Activated naive CD4-positive, alpha-beta T cell treated with anti-CD3 and anti-CD28 coated beads for 36 hours (primary cell): ENCODE measurements at regions not wholly inside any gene's neighbourhood (a gene's known extent, or its start where the extent isn't known, plus 50 kb on each side); places are given as distances from the start of the nearest gene placed in this dataset.

Experiments used
- CTCF ChIA-PET: fragments of 350-600 bp; sonication (Branson Sonifier 250); formaldehyde crosslinking; loops from one replicate; lab custom pipeline; 2021; ENCODE audit warnings: antibody characterized with exemption; lab: Charles Lee
- DNase-seq: peaks from one replicate; pipeline ENCODE4 v3.0.0-alpha.2; 2020
- H3K27ac Mint-ChIP-seq: one replicate; pipeline ENCODE4 v1.8.0; 2021; ENCODE audit warnings: mild to moderate bottlenecking, mixed read lengths
- H3K27me3 Mint-ChIP-seq: one replicate; pipeline ENCODE4 v1.8.0; 2021; ENCODE audit warnings: low read depth, mixed read lengths
- H3K36me3 Mint-ChIP-seq: one replicate; pipeline ENCODE4 v1.8.0; 2021; ENCODE audit warnings: low read depth, mixed read lengths
- H3K4me1 Mint-ChIP-seq: one replicate; pipeline ENCODE4 v1.8.0; 2021; ENCODE audit warnings: low read depth, mixed read lengths
- H3K4me3 Mint-ChIP-seq: one replicate; pipeline ENCODE4 v1.8.0; 2021; ENCODE audit warnings: mild to moderate bottlenecking, moderate library complexity, mixed read lengths
- H3K9me3 Mint-ChIP-seq: one replicate; pipeline ENCODE4 v1.8.0; 2021; ENCODE audit warnings: mixed read lengths
- intact Hi-C: fragments of 100-400 bp; cut with micrococcal nuclease; formaldehyde crosslinking; loops from one replicate; pipeline ENCODE4 v1.15.1; 2023

GRCh38 chrX:121949041-121949760, 901.8 kb downstream of the GLUD2 start:
- no peaks in the 10 kb centered on the region for H3K4me1 Mint-ChIP-seq
- no peaks in the 10 kb centered on the region for H3K36me3 Mint-ChIP-seq
- H3K27me3 Mint-ChIP-seq = no peaks in the 10 kb centered on the region
- H3K9me3 Mint-ChIP-seq = no peaks in the 10 kb centered on the region
- no peak overlapping the region for H3K4me3 Mint-ChIP-seq
- intact Hi-C loops = no loop called here
- CTCF ChIA-PET = no interaction called here
- no peak overlapping the region for H3K27ac Mint-ChIP-seq
- no peak for DNase-seq

- no peaks in the 10 kb centered on the region for H3K27me3 Mint-ChIP-seq
- no peaks in the 10 kb centered on the region for H3K36me3 Mint-ChIP-seq
- DNase-seq = no peak
- CTCF ChIA-PET = no interaction called here
- no peak overlapping the region for H3K27ac Mint-ChIP-seq
- intact Hi-C loops = no loop called here
- H3K4me1 Mint-ChIP-seq = no peaks in the 10 kb centered on the region
- no peak overlapping the region for H3K4me3 Mint-ChIP-seq
- no peaks in the 10 kb centered on the region for H3K9me3 Mint-ChIP-seq
Observed at GRCh38 chrX:121958886-121959285, 911.5 kb downstream of the GLUD2 start.

GRCh38 chrX:121975671-121976070, 928.3 kb downstream of the GLUD2 start:
- Mint-ChIP-seq H3K4me3 (no peak overlapping the region), H3K9me3 (peaks cover 2% of the 10 kb centered on the region), H3K4me1 (no peaks in the 10 kb centered on the region), H3K27ac (no peak overlapping the region), H3K36me3 (no peaks in the 10 kb centered on the region), H3K27me3 (no peaks in the 10 kb centered on the region)
- intact Hi-C loops = no loop called here
- no peak for DNase-seq
- CTCF ChIA-PET = no interaction called here

- Mint-ChIP-seq H3K36me3 (no peaks in the 10 kb centered on the region), H3K27me3 (no peaks in the 10 kb centered on the region), H3K9me3 (no peaks in the 10 kb centered on the region), H3K4me3 (no peak overlapping the region), H3K27ac (no peak overlapping the region), H3K4me1 (no peaks in the 10 kb centered on the region)
- intact Hi-C loops = no loop called here
- CTCF ChIA-PET = no interaction called here
- no peak for DNase-seq
Observed at GRCh38 chrX:121987163-121987562, 939.8 kb downstream of the GLUD2 start.

GRCh38 chrX:121987835-121988234, 940.4 kb downstream of the GLUD2 start:
- Mint-ChIP-seq H3K4me3 (no peak overlapping the region), H3K27ac (no peak overlapping the region), H3K36me3 (no peaks in the 10 kb centered on the region), H3K27me3 (no peaks in the 10 kb centered on the region), H3K9me3 (no peaks in the 10 kb centered on the region), H3K4me1 (no peaks in the 10 kb centered on the region)
- intact Hi-C loops = no loop called here
- CTCF ChIA-PET = no interaction called here
- no peak for DNase-seq

- Mint-ChIP-seq H3K27me3 (no peaks in the 10 kb centered on the region), H3K9me3 (no peaks in the 10 kb centered on the region), H3K4me3 (no peak overlapping the region), H3K27ac (no peak overlapping the region), H3K36me3 (no peaks in the 10 kb centered on the region), H3K4me1 (no peaks in the 10 kb centered on the region)
- DNase-seq = no peak
- CTCF ChIA-PET = no interaction called here
- intact Hi-C loops = no loop called here
Observed at GRCh38 chrX:122004127-122004526, 956.7 kb downstream of the GLUD2 start.

- Mint-ChIP-seq H3K27ac (no peak overlapping the region), H3K4me1 (no peaks in the 10 kb centered on the region)
- CTCF ChIA-PET = no interaction called here
Observed at GRCh38 chrX:122026665-122027064, 979.3 kb downstream of the GLUD2 start.

GRCh38 chrX:122046226-122046625, 998.8 kb downstream of the GLUD2 start:
- H3K4me1 Mint-ChIP-seq = no peaks in the 10 kb centered on the region
- no peaks in the 10 kb centered on the region for H3K27me3 Mint-ChIP-seq
- CTCF ChIA-PET = no interaction called here
- no peak overlapping the region for H3K27ac Mint-ChIP-seq
- intact Hi-C loops = no loop called here
- no peaks in the 10 kb centered on the region for H3K9me3 Mint-ChIP-seq
- DNase-seq = no peak
- no peaks in the 10 kb centered on the region for H3K36me3 Mint-ChIP-seq
- H3K4me3 Mint-ChIP-seq = no peak overlapping the region

More at GRCh38 chrX:122026665-122027064, 979.3 kb downstream of the GLUD2 start:
- H3K9me3 Mint-ChIP-seq = no peaks in the 10 kb centered on the region
- H3K36me3 Mint-ChIP-seq = no peaks in the 10 kb centered on the region
- intact Hi-C loops = no loop called here
- H3K27me3 Mint-ChIP-seq = no peaks in the 10 kb centered on the region
- DNase-seq = no peak
- no peak overlapping the region for H3K4me3 Mint-ChIP-seq

GRCh38 chrX:122046815-122047214, 999.4 kb downstream of the GLUD2 start:
- CTCF ChIA-PET = no interaction called here
- no peak overlapping the region for H3K4me3 Mint-ChIP-seq
- H3K36me3 Mint-ChIP-seq = no peaks in the 10 kb centered on the region
- H3K27ac Mint-ChIP-seq = no peak overlapping the region
- H3K9me3 Mint-ChIP-seq = no peaks in the 10 kb centered on the region
- no peaks in the 10 kb centered on the region for H3K4me1 Mint-ChIP-seq
- H3K27me3 Mint-ChIP-seq = no peaks in the 10 kb centered on the region
- DNase-seq = no peak
- intact Hi-C loops = no loop called here

GRCh38 chrX:122047261-122047660, 999.9 kb downstream of the GLUD2 start:
- intact Hi-C loops = no loop called here
- CTCF ChIA-PET = no interaction called here
- H3K27me3 Mint-ChIP-seq = no peaks in the 10 kb centered on the region
- no peak overlapping the region for H3K27ac Mint-ChIP-seq
- no peak overlapping the region for H3K4me3 Mint-ChIP-seq
- no peaks in the 10 kb centered on the region for H3K4me1 Mint-ChIP-seq
- no peak for DNase-seq
- no peaks in the 10 kb centered on the region for H3K36me3 Mint-ChIP-seq
- no peaks in the 10 kb centered on the region for H3K9me3 Mint-ChIP-seq

GRCh38 chrX:122055460-122055859, 1008.0 kb downstream of the GLUD2 start:
- CTCF ChIA-PET = no interaction called here
- intact Hi-C loops = no loop called here
- Mint-ChIP-seq H3K36me3 (no peaks in the 10 kb centered on the region), H3K4me3 (no peak overlapping the region), H3K27me3 (no peaks in the 10 kb centered on the region), H3K4me1 (no peaks in the 10 kb centered on the region), H3K9me3 (no peaks in the 10 kb centered on the region), H3K27ac (no peak overlapping the region)
- DNase-seq = no peak

GRCh38 chrX:122055979-122056715, 1008.7 kb downstream of the GLUD2 start:
- intact Hi-C loops = no loop called here
- Mint-ChIP-seq H3K4me3 (no peak overlapping the region), H3K36me3 (no peaks in the 10 kb centered on the region), H3K27me3 (no peaks in the 10 kb centered on the region), H3K4me1 (no peaks in the 10 kb centered on the region), H3K9me3 (no peaks in the 10 kb centered on the region), H3K27ac (no peak overlapping the region)
- CTCF ChIA-PET = no interaction called here
- no peak for DNase-seq

GRCh38 chrX:122076241-122076640, 1028.8 kb downstream of the GLUD2 start:
- Mint-ChIP-seq H3K4me1 (no peaks in the 10 kb centered on the region), H3K9me3 (peaks cover 2% of the 10 kb centered on the region), H3K27ac (no peak overlapping the region), H3K27me3 (no peaks in the 10 kb centered on the region), H3K4me3 (no peak overlapping the region), H3K36me3 (no peaks in the 10 kb centered on the region)
- no peak for DNase-seq
- intact Hi-C loops = no loop called here
- CTCF ChIA-PET = no interaction called here
